NOMO-1 (cell line): ENCODE measurements at regions not wholly inside any gene's neighbourhood (a gene's known extent, or its start where the extent isn't known, plus 50 kb on each side); places are given as distances from the start of the nearest gene placed in this dataset.
"Not testable (repeated sequence)": the region's sequence is repeated elsewhere in the genome, so short reads cannot be mapped to it uniquely, and the experiment has no call there.

Experiments used
- DNase-seq, 2 experiments: peaks; one replicate each; lab custom pipeline; 2025; ENCODE audit not compliant: unreplicated experiment in 2 of 2; lab: John Stamatoyannopoulos, UW

GRCh38 chr2:138267161-138267901, 234.2 kb upstream of the SPOPL start:
- no peak for DNase-seq

GRCh38 chr2:138267902-138268254, 233.7 kb upstream of the SPOPL start:
- no peak for DNase-seq

DNA sequence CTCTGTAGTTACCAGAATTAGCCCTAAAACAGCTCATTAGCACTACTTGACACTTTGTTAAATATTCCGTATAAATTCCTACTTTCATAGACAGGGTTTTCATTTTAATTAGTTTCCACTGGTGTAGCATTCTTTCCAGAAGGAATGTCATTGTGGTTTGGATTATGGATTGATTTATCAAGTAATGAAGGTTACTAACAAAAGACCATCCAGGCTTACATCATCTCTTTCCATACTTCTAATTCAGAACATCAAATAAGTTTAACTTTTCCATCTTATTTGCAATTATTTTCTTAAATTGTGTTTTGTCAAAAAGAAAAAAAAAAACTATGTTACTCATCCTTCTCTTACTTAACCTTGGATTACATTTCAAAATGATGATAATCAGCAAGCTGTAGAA, 231.8 kb upstream of the SPOPL start:
- DNase-seq, result no peak

DNA sequence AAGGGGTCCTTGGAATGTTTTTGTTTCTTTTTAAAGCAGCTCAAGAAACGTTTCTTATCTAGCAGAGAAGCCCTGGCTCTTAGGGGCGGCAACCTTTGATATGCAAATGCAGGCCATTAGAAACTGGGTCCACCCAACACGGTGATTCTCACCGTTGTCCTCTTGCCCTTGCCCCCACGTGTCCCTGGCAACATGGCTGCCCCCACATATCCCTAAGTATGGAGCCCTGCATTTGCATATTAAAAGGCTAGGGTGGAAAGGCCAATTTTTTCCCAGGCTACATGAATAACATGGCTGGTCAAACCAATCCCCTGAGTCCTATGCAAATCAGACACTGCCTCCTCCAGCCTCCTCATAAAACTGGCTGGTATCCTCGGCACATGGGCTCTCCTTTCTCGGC, 230.1 kb upstream of the SPOPL start:
- no peak for DNase-seq

DNA sequence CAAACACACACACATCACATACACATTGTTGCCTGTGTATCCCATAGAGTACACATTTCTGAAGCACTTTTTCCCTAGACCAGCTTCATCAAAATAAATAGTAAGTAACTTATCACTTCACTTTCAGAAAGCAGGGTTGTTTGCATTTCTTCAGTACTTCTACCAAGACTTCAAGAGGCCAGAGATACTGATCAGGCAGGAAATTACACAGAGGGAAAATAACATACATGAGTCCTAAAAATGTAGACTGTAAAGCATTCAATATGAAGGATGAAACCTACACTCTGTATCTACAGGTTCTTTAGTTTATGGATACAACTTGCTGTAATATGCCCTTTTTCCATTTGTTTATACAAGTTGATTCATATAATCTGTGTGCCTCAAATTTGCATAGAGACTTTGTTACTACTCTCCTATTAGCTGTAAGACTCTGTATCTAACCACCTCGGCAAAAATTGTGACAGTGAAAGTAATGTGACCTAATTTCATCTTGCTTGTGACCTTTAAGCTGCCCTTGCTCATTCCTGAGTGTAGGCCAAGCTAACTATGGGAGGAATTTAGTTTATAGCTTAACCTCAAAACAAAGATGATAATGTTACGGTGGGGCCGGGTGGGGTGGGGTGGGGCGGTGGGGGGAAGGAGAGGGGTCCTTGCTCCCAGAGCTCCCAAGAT, 228.9 kb upstream of the SPOPL start:
- DNase-seq, result no peak

- DNase-seq, result not testable (repeated sequence)
Measured at GRCh38 chr2:138273280-138273679, 228.3 kb upstream of the SPOPL start.

GRCh38 chr2:138274421-138275291, 226.9 kb upstream of the SPOPL start:
- no peak for DNase-seq

- no peak for DNase-seq
Measured at GRCh38 chr2:138275292-138275690, 226.3 kb upstream of the SPOPL start.

DNA sequence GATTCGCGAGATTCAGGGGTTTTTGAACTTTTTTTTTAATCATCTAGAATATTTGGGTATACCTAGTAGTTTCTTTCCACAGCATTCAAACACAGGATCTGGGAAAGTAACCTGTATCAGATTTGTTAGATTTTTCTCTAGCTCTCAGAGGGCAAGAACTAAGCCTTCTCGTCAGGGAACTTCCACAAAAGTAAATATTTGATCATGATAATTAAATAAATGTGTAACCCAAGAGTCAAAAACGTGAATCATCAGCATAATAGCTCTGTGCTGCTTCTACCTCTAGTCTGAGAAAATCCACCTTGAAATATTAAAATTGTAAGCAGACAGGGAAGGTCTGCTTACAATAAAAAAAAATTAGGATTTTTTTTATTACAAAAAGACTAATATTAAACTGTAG, 225.7 kb upstream of the SPOPL start:
- DNase-seq, result no peak

DNA sequence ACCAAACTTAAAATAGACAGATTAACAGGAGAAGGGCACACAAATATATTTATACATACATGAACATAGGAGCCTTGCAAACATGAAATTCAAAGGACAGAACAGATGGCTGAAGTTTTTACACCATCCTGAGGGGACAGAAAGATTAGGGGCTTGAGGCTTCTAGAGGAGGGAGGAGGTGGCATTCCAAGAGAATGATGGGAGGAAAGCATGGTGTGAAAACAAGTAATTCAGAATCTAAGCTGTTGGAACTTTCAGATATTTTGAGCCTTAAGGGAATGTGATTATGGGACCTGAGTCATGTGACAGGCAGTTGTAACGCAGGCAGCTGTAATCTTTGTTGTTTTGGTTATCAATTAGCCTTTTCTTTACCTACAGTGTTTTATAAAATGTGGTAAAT, 225.2 kb upstream of the SPOPL start:
- no peak for DNase-seq

DNA sequence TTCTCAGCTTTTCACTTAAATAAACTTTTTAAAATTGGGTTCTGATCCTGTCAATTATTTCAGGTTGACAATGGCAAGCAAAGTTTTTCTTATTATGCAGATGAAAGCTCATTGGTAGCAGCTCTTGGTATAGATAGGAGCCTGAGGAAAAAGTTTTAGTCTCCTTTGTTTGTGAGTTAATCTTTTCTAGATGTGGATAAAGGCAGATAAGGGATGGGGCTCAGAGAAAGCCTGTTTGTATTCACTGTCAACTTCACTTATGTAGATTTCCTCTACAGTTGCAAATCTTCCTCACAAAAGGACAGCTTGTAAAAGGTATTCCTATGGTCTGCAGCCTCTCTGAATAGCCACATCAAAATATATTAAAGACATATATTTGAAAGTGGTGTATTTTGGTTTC, 224.5 kb upstream of the SPOPL start:
- DNase-seq, result no peak

GRCh38 chr2:138279871-138280270, 221.7 kb upstream of the SPOPL start:
- no peak for DNase-seq

- DNase-seq, result no peak
Measured at GRCh38 chr2:138280999-138281695, 220.4 kb upstream of the SPOPL start.

DNA sequence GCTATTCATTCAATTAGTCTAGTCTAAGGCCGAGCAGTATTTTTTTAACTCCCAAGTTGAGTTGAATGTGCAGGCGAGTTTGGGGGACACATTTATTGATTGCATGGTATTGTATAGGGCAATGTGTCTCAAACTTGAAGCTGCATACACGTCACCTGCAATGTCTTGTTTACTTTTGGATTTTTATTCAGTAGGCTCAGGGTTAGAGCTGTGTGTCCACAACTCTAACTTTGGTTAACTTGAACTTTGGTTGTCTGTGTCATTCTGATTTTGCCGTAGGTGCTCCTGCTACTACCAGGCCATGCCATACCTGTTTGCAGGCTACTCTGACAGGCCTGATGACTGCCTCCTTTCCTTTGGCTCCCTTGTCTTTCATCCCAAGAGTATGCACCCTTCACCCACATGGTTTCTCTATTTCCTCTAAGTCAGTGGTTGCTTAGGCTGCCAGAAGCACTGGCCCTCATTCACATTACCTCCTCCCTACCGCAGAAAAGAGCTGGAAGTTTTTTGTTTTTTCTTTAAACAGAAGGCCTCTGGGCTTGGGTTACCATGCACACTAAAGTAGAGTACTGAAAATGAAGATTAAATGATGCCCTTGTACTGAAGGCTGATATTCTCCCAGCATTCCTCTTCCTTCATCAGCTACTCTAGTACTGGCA, 219.4 kb upstream of the SPOPL start:
- no peak for DNase-seq

- no peak for DNase-seq
Measured at GRCh38 chr2:138291805-138292204, 209.8 kb upstream of the SPOPL start.

DNA sequence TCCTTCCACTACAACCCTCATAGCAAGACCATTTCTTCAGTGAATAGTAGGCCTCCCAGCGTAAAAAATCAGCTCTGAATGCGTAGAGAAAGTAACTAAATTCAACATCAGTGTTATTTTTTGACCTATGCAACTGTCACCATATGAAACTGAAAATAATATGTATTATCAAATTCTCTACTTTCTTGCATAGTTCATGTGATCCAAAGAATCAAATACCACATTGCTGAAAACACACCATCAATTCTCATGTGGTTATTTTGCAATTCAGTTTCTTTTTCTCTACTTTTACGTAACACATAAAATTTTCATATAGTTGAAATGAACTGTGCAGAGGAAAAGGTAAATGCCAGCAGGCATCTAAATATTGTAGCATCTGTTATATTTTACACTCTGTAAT, 208.5 kb upstream of the SPOPL start:
- DNase-seq, result no peak

GRCh38 chr2:138293549-138293948, 208.0 kb upstream of the SPOPL start:
- no peak for DNase-seq

DNA sequence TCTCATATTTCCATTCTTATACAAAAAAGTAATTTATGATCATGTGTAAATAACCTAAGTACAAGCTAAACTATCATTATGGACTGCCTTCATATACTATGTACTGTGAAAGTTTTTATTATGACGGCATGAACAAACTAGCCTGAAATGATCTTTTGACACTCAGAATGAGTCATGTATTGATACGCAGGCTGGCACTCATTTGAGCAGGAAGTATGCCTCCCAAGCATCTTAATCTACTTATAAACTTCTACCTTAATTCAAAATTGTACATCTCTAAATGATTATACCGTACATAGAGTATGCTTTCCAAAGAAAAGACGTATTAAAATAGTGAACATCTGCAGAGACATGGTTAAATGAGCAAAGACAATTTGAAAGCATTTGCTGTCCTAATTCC, 207.1 kb upstream of the SPOPL start:
- no peak for DNase-seq

- no peak for DNase-seq
Measured at GRCh38 chr2:138296365-138296764, 205.2 kb upstream of the SPOPL start.

GRCh38 chr2:138298120-138298814, 203.3 kb upstream of the SPOPL start:
- no peak for DNase-seq
